GM19467 (cell line): ENCODE measurements at regions not wholly inside any gene's neighbourhood (a gene's known extent, or its start where the extent isn't known, plus 50 kb on each side); places are given as distances from the start of the nearest gene placed in this dataset.

Experiments used
- ATAC-seq: cut with Tn5 transposase; IDR thresholded peaks from one replicate; pipeline ENCODE4 v1.9.1; 2021; ENCODE audit warnings: mild to moderate bottlenecking, moderate library complexity; ENCODE audit not compliant: unreplicated experiment

DNA sequence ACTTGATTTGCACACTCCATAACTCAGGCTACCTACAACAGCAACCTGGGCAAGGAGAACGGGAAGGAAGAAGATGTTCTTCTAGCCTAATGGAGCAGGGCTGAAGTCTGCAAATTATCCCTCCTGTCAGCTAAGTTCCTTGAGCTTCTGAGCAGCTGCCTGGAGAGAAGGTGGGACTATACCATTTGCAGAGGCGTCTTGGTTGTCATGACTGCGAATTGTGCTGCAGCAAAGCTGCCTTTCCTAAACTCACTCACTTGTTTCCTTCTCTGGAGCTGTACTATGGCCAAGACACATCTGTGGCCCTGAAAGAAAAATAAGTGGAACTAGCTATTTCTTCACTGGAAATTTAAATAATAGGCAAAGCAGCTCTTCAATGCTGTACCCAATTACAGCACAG, 682.4 kb upstream of the GRIA3 start:
- ATAC-seq, result no peak

DNA sequence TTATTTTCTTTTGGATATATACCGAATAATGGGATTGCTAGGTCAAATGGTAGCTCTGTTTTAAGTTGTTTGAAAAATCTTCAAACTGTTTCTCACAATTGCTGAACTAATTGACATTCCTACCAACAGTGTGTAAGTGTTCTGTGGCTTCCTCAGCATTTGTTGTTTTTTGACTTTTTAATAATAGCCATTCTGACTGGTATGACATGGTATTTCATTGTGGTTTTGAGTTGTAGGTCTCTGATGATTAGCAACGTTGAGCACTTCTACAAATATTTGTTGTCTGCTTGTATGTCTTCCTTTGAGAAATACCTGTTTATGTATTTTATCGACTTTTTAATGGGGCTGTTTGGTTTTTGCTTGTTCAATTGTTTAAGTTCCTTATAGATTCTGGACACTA, 680.1 kb upstream of the GRIA3 start:
- no peak for ATAC-seq

DNA sequence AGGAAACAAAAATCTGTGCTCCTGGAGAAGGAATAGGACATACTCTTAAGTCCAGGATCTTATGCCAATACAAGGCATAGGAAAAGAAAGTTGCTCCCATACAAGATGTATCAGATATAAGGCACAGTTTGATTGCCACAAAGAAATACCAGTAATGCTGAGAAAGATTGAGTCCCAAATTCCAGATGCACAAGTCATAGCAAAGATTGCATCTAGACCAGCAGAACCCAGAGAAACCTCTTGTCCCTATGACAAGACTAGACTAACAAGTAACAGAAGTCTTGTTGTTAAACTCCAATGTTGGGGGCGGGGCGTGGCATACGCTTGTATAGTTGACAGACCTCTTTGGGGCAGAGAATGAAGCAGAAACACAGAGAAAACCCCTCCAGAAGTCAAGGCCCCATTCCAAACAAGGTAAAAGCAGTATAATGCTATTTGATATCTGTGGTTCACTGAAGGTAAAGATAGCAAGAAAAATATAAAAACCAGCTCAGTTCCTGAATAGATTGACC, 671.5 kb upstream of the GRIA3 start:
- no peak for ATAC-seq

DNA sequence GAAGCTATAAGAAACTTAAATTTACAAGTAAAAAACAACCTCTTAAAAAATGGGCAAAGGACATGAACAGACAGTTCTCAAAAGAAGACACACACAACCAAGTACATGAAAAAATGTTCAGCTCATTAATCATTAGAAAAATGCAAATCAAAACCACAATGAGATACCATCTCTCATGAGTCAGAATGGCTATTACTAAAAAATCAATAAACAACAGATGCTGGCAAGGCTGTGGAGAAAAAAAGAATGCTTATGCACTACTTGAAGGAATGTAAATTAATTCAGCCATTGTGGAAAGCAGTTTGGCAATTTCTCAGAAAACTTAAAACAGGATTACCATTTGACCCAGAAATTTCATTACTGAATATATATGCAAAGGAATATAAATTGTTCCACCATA, 666.3 kb upstream of the GRIA3 start:
- ATAC-seq, result no peak

DNA sequence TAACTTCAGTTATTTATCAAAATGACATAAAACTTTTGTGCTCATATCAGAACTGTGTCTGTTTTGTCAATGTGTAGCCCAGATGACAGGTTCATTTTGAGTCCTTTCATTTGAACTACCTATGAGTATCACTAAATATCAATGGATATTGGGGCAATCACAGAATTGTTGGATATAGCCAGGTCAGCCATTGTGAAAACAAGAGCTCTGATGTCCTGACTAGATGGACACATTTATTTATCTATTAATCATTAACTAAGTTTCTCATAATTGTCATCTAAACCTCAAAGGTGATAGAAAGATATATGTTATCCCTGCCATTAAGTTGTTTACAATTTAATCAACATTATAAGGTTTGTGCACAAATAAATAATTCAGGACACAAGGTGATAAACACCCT, 638.3 kb upstream of the GRIA3 start:
- ATAC-seq, result no peak

DNA sequence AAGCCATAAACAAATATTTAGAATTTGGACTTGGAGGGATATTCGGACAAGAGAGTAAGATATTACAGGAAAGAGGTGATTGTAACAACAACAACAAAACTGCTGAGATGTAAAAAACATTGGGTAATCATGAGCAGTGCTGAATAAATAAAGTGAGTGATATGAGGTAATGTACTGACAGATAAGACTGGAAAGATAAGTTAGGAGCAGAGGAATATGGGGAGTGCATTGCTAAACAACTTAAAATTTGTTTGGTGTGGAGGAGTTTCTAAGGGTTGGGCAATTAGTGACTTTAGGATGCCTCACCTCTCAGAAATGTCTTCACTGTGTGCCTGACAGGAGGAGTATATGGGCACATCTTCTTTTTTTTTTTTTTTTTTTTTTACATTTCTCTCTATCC, 637.8 kb upstream of the GRIA3 start:
- no peak for ATAC-seq

DNA sequence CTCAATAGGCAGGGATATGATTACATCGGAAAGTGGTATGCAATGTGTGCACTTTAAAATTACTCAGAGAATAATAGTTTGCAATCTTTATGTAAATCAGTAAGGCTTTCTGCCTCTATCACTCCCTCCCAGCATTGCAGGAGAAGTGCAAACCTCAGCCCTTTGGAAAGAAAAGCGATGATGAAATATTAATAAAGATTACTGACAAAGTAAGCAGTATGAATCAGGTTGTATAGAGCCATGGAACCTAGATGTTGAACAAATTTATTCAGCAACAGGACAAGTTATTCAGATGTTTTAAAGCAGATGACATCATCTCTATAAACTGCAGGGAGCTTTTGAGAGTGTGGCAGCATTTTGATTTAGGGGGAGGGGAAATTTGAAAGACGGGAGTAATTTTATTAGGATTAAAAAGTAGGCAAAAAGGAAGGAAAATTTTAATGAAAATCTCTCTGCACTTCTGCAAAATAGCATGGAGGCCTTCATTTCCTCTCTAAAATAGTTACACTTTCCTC, 631.7 kb upstream of the GRIA3 start:
- no peak for ATAC-seq

DNA sequence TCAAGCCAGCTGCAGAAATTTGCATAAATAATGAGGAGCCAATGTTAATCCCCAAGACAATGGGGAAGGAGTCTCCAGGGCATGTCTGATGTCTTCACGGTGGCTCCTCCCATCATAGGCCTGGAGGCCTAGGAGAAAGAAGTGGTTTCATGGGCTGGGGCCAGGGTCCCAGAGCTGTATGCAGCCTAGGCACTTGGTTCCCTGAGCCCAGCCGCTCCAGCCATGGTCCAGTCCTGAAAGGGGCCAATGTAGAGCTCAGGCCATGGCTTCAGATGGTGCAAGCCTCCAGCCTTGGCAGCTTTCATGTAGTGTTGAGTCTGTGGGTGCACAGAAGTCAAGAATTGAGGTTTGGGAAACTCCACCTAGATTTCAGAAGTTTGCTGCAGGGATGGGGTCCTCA, 628.2 kb upstream of the GRIA3 start:
- ATAC-seq, result no peak

DNA sequence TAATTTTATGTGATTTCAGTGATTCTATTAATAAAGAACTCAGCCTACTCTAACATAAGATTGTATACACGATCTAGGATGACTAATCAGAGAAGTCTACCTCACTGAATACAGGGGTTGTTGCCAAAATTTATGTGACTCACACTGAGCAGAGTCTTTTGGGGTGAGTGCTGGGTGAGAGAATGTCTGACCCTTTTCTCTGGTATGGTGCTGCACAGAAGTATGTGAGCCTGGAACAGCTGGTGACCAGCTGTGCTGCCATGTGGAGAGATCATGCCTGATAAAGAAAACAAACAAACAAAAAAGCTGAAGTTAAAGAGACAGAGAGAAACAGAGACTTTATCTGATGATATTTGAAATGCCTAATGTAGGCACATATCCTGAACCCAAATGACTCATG, 618.1 kb upstream of the GRIA3 start:
- no peak for ATAC-seq

DNA sequence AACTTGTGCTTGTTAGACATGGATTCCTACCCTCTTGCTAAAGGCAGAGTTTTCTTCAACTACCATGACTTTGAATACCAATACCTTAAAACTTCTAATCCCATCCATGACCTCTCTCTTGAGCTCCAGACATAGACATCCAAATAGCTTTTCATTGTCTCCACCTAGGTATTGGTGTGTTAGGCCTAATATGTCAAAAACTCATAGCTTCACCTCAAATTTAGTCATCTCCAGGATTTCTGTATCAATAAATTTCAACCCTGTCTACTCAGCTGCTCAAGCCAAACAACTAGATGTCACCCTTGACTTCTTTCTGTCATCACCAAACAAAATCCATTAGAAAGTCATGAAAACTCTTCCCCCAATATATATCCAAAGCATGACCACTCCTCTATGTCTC, 617.7 kb upstream of the GRIA3 start:
- no peak for ATAC-seq

DNA sequence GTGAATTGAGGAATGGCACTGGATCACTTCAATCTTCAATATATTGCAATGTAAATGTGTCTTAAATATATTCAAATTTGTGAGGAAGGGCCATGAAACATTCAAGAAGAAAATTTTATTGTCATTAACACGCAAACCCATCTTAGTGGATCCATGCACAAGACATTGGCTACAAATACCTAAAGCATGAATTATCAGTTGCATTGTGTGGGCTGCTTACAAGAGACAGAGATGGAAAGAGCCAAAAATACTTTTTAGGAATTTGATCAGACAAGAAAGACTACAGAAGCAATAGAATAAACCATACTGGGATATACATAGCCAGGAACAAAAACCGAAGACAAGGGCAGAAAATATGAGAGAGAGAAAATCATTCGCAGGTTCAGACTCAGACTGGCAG, 616.2 kb upstream of the GRIA3 start:
- ATAC-seq, result no peak

DNA sequence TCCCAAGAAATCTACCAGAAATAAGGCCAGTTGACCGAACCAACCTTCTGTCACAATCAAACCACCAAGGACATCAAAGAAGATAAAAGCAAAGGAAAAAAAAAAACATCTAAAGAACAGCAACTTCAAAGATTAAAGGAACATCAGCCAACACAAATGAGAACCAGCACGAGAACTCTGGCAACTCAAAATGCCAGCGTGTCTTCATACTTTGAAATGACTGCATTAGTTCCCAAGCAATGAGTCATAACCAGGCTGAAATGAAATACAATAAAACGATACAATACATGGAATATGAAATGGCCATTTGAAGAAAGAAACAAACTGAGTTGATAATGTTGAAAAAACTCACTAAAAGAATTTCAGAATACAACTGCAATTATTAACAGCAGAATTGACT, 611.6 kb upstream of the GRIA3 start:
- ATAC-seq, result no peak

DNA sequence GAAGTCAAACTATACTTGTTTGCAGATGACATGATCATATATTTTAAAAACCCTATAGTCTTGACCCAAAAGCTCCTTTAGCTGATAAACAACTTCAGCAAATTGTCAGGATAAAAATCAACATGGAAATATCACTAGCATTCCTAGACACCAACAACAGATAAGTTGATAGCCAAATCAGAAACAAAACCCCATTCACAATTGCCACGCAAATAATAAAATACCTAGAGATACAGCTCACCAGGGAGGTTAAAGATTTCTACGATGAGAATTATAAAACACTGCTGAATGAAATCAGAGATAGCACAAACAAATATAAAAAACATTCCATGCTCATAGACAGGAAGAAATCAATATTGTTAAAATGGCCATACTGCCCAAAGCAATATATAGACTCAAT, 605.0 kb upstream of the GRIA3 start:
- no peak for ATAC-seq

DNA sequence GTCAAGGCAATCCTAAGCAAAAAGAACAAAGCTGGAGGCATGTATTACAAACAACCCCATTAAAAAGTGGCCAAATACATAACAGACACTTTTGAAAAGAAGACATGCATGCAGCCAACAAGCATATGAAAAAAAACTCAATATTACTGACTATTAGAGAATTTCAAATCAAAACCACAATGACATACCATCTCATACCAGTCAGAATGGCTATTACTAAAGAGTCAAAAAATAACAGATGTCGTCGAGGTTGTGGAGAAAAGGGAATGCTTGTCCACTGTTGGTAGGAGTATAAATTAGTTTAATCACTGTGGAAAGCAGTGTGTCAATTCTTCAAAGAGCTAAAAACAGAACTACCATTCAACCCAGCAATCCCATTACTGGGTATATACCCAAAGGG, 604.6 kb upstream of the GRIA3 start:
- no peak for ATAC-seq

DNA sequence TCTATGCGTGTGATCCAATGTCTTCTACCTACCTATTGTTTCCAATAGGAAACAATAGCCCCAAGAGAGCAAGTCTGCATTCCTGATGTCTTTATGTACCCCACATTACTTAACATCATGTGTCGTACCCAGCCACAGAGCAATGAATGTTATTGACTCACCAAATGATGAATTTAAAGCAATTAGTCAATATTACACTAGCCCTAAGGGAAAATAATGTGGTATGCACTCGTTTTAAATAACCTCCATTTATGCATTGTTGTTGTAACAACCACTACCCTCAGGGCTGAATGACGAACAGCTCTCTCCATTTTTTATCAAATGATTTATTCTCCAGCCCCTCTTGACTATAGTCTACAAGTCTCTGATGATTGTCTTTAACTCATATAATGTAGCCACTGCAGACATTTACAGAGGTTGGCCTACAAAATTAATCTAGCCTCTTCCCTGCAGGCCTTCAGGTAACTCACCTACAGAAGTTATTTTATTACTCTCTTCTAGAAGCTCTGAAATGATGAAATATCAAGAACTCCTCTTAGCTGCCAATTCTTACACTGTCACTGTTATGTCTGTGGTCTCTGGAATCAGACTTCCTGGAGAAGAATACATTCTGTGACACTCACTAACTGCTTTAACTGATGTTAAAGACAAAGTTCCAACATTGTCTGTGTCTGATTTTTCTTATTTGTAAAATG, 601.7 kb upstream of the GRIA3 start:
- ATAC-seq, result no peak

DNA sequence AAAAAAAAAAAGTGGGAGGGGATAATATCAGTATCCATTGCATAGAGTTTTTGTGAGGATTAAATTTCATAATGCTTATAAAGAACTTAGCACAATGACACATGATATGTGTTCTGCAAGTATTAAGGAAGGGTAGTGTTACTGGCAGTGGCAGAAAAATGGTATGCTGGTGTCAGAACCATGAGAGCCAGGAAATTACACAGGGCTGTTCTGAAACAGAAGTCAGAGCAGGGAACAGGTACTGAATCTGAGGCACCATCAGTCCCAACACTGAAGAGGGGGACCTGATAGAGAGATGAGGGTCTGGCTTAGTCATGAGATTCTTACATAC, 601.1 kb upstream of the GRIA3 start:
- no peak for ATAC-seq

DNA sequence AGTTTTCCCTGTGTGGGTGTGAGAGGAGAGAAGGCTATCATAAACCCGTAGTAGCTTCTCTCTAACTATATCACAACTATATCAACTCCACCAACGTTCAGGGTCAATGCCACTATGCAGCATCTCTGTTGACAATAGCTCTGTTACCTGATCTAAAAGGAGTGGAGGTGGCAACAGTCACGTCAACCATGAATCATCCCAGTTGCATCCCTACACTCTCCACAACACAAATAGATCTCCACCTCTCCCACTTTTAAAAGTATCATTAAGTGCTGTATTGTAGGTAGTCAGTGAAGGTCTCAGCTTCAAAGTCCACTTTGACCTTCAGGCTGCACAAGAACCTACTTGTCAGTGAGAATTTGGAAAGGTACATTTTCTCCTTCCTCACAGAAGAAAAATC, 600.5 kb upstream of the GRIA3 start:
- ATAC-seq, result no peak

DNA sequence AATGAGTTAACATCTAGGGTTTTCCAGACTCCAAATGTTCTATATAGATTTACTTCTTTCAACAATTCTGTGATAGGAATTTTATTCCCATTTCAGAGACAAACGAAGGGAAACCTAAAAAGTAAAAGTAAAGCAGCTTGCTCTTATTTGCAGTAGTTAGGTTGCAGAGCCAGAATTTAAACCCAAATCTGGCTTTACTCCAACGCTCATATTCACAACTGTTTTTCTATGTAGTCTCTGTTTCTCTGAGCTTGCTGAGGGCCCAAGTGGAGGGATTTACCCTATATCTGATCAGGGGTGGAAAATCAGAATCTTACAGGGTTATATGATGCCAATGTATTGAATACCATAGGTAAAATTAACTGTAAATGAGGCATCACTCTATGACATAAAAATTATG, 599.1 kb upstream of the GRIA3 start:
- no peak for ATAC-seq

DNA sequence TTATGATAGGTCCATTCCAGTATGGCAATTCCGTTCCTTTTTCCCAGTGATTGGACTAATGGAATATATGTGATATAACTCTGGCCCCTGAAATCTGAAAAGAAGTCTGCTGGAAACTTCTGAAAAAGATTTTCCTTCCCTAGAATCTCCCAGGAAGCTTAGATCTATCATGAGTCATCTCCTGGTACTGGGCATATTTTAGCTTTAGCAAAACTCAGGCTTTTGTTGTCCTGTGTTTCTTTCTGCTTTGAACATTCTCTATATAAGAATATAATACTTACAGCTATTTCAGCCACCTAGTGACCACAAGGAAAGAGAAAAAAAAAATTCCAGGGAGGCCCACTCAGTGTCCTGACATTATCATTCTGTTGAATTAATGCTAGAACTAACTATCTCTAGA, 597.2 kb upstream of the GRIA3 start:
- no peak for ATAC-seq

DNA sequence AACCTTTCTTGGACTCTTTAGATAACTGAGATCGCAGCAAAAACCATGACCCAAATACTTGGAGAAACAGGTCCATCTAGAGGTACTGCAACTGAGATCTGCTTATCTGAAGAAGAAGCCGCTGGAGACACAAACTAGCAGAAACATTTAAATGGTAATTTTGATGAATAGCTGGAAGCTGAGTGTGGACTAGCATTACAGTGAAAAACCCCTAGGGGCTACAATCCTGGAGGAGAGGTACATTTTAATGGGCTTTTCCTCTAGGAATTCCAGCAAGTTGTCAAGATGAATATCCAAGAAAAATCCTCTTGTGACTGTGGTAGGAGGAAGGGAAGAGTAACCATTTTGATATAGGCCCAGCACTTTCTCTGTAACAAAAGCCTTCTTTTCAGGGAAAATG, 592.5 kb upstream of the GRIA3 start:
- ATAC-seq, result no peak

DNA sequence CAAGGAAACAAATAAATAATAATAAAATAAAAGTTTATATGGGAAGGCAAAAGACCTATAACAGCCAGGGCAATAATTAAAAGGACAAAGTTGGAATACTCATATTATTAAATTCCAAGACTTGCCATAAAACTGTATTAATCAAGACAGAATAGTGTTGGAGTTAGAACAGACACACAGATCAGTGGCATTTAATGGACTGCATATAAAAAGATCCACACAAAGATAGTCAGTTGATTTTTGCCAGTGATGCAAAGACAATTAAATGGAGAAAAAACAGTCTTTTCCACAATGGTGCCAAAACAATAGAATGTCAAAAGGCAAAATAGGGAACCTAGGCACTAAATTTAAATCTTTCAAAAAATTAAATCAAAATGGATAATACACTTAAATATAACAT, 587.1 kb upstream of the GRIA3 start:
- no peak for ATAC-seq

DNA sequence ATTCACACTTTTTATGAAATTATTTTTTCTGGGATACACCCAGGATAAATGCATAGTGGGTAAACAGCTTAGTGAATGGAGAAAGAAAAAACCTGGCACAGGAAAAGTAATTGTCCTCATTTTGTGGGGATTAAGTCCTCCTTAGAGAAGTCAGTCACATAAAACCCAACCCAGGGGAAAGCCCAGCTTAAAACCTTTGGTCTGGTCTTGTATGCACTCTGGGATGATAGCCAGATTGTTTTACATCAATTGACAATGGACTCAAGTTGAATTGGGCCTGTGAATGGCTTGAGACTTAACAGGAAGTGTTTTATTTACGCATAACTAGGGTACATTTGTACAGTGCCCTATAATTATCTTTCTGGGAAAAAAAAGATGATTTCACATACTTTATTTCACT, 561.3 kb upstream of the GRIA3 start:
- no peak for ATAC-seq

DNA sequence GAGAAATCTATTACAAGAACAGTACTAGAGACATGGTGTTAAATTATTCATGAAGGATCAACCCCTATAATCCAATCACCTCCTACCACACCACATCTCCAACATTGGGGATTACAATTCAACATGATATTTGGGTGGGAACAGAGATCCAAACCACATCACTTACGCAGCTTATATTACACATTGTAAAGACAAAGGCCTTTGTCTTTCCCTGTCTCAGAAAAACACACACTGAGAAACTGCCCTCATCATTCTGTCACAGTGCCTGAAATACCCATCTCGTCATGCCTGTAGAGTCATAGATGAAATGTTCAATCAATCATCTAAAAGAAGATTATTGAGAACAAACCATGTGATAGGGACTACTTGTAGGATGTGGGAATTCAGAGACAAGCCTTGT, 558.8 kb upstream of the GRIA3 start:
- no peak for ATAC-seq
